ENCODE measurements at regions not wholly inside any gene's neighbourhood (a gene's known extent, or its start where the extent isn't known, plus 50 kb on each side); places are given as distances from the start of the nearest gene placed in this dataset.

DNA sequence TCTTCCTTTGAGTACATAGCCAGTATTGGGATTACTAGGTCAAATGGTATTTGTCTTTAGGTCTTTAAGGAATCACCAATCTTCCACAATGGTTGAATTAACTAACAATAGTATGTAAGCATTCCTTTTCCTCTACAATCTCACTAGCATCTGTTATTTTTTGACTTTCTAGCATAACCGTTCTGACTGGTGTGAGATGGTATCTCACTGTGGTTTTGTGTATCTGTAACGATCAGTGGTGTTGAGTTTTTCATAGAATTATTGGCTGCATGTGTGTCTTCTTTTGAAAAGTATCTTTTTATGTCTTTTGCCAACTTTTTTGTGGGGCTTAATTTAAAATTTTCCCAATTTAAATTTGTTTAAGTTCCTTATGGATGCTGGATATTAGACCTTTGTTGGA lies 81.5 kb upstream of the ASTN2 start:
- H3K56ac ChIP-seq (replicated peaks; ENCODE audit: insufficient read length, low read depth, low read length) = no peak overlapping the region

More for the DNA sequence above, 81.5 kb upstream of the ASTN2 start:
- Histone ChIP-seq H2BK120ac (replicated peaks; ENCODE audit: low read depth, low read length) (no peak overlapping the region), H3K18ac (ENCODE audit: extremely low read depth, low read length) (no peak overlapping the region), H2BK20ac (ENCODE audit: low read length) (no peak overlapping the region), H3K4me1 (replicated peaks in 1 of 4; ENCODE audit: control insufficient read depth in 3 of 4, insufficient read depth in 4 of 4, low read length in 3 of 4) (no peaks in the 10 kb centered on the region), H4K20me1 (replicated peaks in 1 of 2; ENCODE audit: control insufficient read depth in 1 of 2, insufficient read depth in 2 of 2, low read length in 2 of 2) (no peaks in the 10 kb centered on the region), H3K27ac (ENCODE audit: low read depth, low read length) (no peak overlapping the region), H3K36me3 (ENCODE audit: control insufficient read depth in 2 of 4, insufficient read depth in 4 of 4, low read length in 3 of 4) (no peaks in the 10 kb centered on the region), H2BK5ac (ENCODE audit: low read depth, low read length) (no peak overlapping the region), H2AFZ (ENCODE audit: low read length) (no peak overlapping the region), H3K23me2 (ENCODE audit: low read depth, low read length) (no peaks in the 10 kb centered on the region), H3K23ac (ENCODE audit: insufficient read length) (no peak overlapping the region), H3K79me2 (ENCODE audit: control insufficient read depth in 1 of 2, insufficient read depth in 2 of 2, low read length in 2 of 2) (no peaks in the 10 kb centered on the region), H3K4me3 (ENCODE audit: extremely low read depth in 1 of 4, insufficient read depth in 2 of 4, low read depth in 3 of 4, low read length in 4 of 4) (no peak overlapping the region), H4K8ac (ENCODE audit: extremely low read depth, insufficient read depth, low read length) (no peak overlapping the region), H3K4ac (replicated peaks; ENCODE audit: insufficient read length, low read depth, low read length) (no peak overlapping the region), H3K14ac (ENCODE audit: insufficient read length) (no peak overlapping the region), H3K79me1 (ENCODE audit: low read depth, low read length) (no peaks in the 10 kb centered on the region), H3K4me2 (ENCODE audit: insufficient read depth in 1 of 2, low read depth in 2 of 2, low read length in 2 of 2) (no peak overlapping the region), H2AK5ac (ENCODE audit: low read depth, low read length) (no peak overlapping the region), H3K27me3 (replicated peaks in 1 of 4; ENCODE audit: control insufficient read depth in 3 of 4, extremely low read depth in 1 of 4, insufficient read depth in 3 of 4, low read length in 3 of 4) (no peaks in the 10 kb centered on the region), H4K91ac (replicated peaks; ENCODE audit: insufficient read length, low read length) (no peak overlapping the region), H2BK12ac (ENCODE audit: low read depth, low read length) (no peak overlapping the region), H3K9ac (replicated peaks in 1 of 4; ENCODE audit: extremely low read depth in 1 of 4, low read depth in 3 of 4, low read length in 3 of 4) (no peak overlapping the region), H3K9me3 (ENCODE audit: insufficient read depth in 2 of 2, low read depth in 1 of 2, low read length in 1 of 2) (no peaks in the 10 kb centered on the region), H4K5ac (ENCODE audit: insufficient read length, low read depth, low read length) (no peak overlapping the region), H2BK15ac (ENCODE audit: low read length) (no peak overlapping the region)
- TF ChIP-seq POU5F1 (IDR thresholded peaks at IDR 0.05; ENCODE audit: low read depth, low read length) (no peak), SIRT6 (IDR thresholded peaks at IDR 0.05; ENCODE audit: low read length) (no peak)
- ChIA-PET CTCF (ENCODE audit: partially characterized antibody) (interaction anchor here (1.4 kb wide), 1 partner anchor 60 kb away, joined by 6 read pairs; no protein-coding TSS in a partner anchor), POLR2A (ENCODE audit: partially characterized antibody) (no interaction called here)
- DNase-seq (ENCODE audit: low read depth in 1 of 2, low spot score in 2 of 2) (no peak), FAIRE-seq (no peak)
- WGBS, 2 experiments (ENCODE audit: extremely low coverage in 1 of 2, insufficient coverage in 1 of 2, insufficient read length in 1 of 2, insufficient replicate concordance in 2 of 2, low coverage in 1 of 2, low lambda C conversion rate in 2 of 2, missing lambda C conversion rate in 1 of 2) = 93% methylated on average over 2 of the region's 2 CpGs; no CpG with 5 or more reads in 1 of the 2 experiments
